HG03457 (cell line): ENCODE measurements at regions not wholly inside any gene's neighbourhood (a gene's known extent, or its start where the extent isn't known, plus 50 kb on each side); places are given as distances from the start of the nearest gene placed in this dataset.
"Not testable (repeated sequence)": the region's sequence is repeated elsewhere in the genome, so short reads cannot be mapped to it uniquely, and the experiment has no call there.

ENCODE experiments used
- ATAC-seq: cut with Tn5 transposase; IDR thresholded peaks from one replicate; pipeline ENCODE4 v1.9.1; 2021; ENCODE audit warnings: moderate number of reproducible peaks; ENCODE audit not compliant: unreplicated experiment

- peak; percentile 66 for ATAC-seq
Measured at GRCh38 chr5:89071101-89071940, 188.3 kb upstream of the MEF2C start.

- ATAC-seq: no peak
Measured at GRCh38 chr5:89069591-89069990, 186.6 kb upstream of the MEF2C start.

GRCh38 chr5:89067362-89067761 lies 184.4 kb upstream of the MEF2C start:
- no peak for ATAC-seq

- ATAC-seq: no peak
Measured at GRCh38 chr5:89065919-89066318, 182.9 kb upstream of the MEF2C start.

- no peak for ATAC-seq
Measured at GRCh38 chr5:89064736-89065135, 181.8 kb upstream of the MEF2C start.

- ATAC-seq: peak; percentile 66
Measured at GRCh38 chr5:89064054-89064453, 181.1 kb upstream of the MEF2C start.

GRCh38 chr5:89060768-89061167 lies 177.8 kb upstream of the MEF2C start:
- ATAC-seq: no peak

GRCh38 chr5:89059274-89059673 lies 176.3 kb upstream of the MEF2C start:
- ATAC-seq: no peak

- ATAC-seq: no peak
Measured at GRCh38 chr5:89055695-89056085, 172.7 kb upstream of the MEF2C start.

- no peak for ATAC-seq
Measured at GRCh38 chr5:89055015-89055694, 172.2 kb upstream of the MEF2C start.

GRCh38 chr5:89053547-89053946 lies 170.6 kb upstream of the MEF2C start:
- ATAC-seq: no peak

GRCh38 chr5:89050062-89050461 lies 167.1 kb upstream of the MEF2C start:
- ATAC-seq: not testable (repeated sequence)

- no peak for ATAC-seq
Measured at GRCh38 chr5:89047571-89047970, 164.6 kb upstream of the MEF2C start.

- ATAC-seq: no peak
Measured at GRCh38 chr5:89045216-89045615, 162.2 kb upstream of the MEF2C start.

- no peak for ATAC-seq
Measured at GRCh38 chr5:89044674-89045200, 161.8 kb upstream of the MEF2C start.

GRCh38 chr5:89043676-89044075 lies 160.7 kb upstream of the MEF2C start:
- peak; percentile 88 for ATAC-seq

- ATAC-seq: no peak
Measured at GRCh38 chr5:89042746-89043145, 159.8 kb upstream of the MEF2C start.

GRCh38 chr5:89041976-89042375 lies 159.0 kb upstream of the MEF2C start:
- no peak for ATAC-seq

- ATAC-seq: no peak
Measured at GRCh38 chr5:89041249-89041779, 158.3 kb upstream of the MEF2C start.

GRCh38 chr5:89036704-89037489 lies 153.9 kb upstream of the MEF2C start:
- ATAC-seq: no peak

GRCh38 chr5:89036166-89036565 lies 153.2 kb upstream of the MEF2C start:
- ATAC-seq: no peak
